Parathyroid adenoma (tissue), 2 donors: ENCODE measurements at regions not wholly inside any gene's neighbourhood (a gene's known extent, or its start where the extent isn't known, plus 50 kb on each side); places are given as distances from the start of the nearest gene placed in this dataset.

Experiments used
- H2AFZ ChIP-seq: fragments of 300-600 bp; sonication (generic); one replicate; pipeline ENCODE4 v1.7.0; 2017; ENCODE audit warnings: antibody characterized with exemption, mild to moderate bottlenecking
- H3K27ac ChIP-seq: fragments of 300-600 bp; sonication (generic); one replicate; pipeline ENCODE4 v1.7.0; 2017
- H3K27me3 ChIP-seq: fragments of 300-600 bp; sonication (generic); one replicate; pipeline ENCODE4 v1.7.0; 2017; ENCODE audit warnings: low read length; ENCODE audit not compliant: control insufficient read depth, insufficient read depth
- H3K36me3 ChIP-seq: fragments of 300-600 bp; sonication (generic); one replicate; pipeline ENCODE4 v1.7.0; 2017; ENCODE audit warnings: low read length; ENCODE audit not compliant: control insufficient read depth, insufficient read depth
- H3K4me1 ChIP-seq: fragments of 300-600 bp; sonication (generic); one replicate; pipeline ENCODE4 v1.7.0; 2017; ENCODE audit warnings: control low read depth
- H3K4me2 ChIP-seq: fragments of 300-600 bp; sonication (generic); one replicate; pipeline ENCODE4 v1.7.0; 2017; ENCODE audit warnings: low read length
- H3K4me3 ChIP-seq: fragments of 300-600 bp; sonication (generic); one replicate; pipeline ENCODE4 v1.7.0; 2017; ENCODE audit warnings: low read depth, low read length
- H3K79me2 ChIP-seq: fragments of 300-600 bp; sonication (generic); one replicate; pipeline ENCODE4 v1.7.0; 2017; ENCODE audit warnings: control low read depth
- H3K9ac ChIP-seq: fragments of 300-600 bp; sonication (generic); one replicate; pipeline ENCODE4 v1.7.0; 2017; ENCODE audit warnings: mild to moderate bottlenecking
- H3K9me3 ChIP-seq: fragments of 300-600 bp; sonication (generic); one replicate; pipeline ENCODE4 v1.7.0; 2017; ENCODE audit warnings: low read length; ENCODE audit not compliant: control insufficient read depth
- CTCF ChIP-seq: fragments of 300-600 bp; sonication (generic); IDR thresholded peaks from one replicate; pipeline ENCODE4 v1.7.0; 2017; ENCODE audit warnings: antibody characterized with exemption, mild to moderate bottlenecking
- donor health status: primary hyperparathyroidism.

GRCh38 chr2:67638146-67638545, 241.0 kb downstream of the ETAA1 start:
- Histone ChIP-seq H3K27me3 (no peaks in the 10 kb centered on the region), H3K79me2 (no peaks in the 10 kb centered on the region), H3K36me3 (no peaks in the 10 kb centered on the region), H3K9me3 (no peaks in the 10 kb centered on the region), H3K9ac (no peak overlapping the region), H2AFZ (no peak overlapping the region), H3K4me3 (no peak overlapping the region), H3K4me2 (peak overlapping the region; percentile 23), H3K27ac (no peak overlapping the region), H3K4me1 (no peaks in the 10 kb centered on the region)
- TF ChIP-seq CTCF: no peak

GRCh38 chr2:67641312-67642045, 244.3 kb downstream of the ETAA1 start:
- no peaks in the 10 kb centered on the region for H3K9me3 ChIP-seq
- H3K4me2 ChIP-seq: no peak overlapping the region
- no peaks in the 10 kb centered on the region for H3K79me2 ChIP-seq
- no peak for TF ChIP-seq CTCF
- H3K36me3 ChIP-seq: no peaks in the 10 kb centered on the region
- no peaks in the 10 kb centered on the region for H3K4me1 ChIP-seq
- no peaks in the 10 kb centered on the region for H3K27me3 ChIP-seq
- H3K27ac ChIP-seq: no peak overlapping the region
- no peak overlapping the region for H2AFZ ChIP-seq
- H3K4me3 ChIP-seq: no peak overlapping the region
- H3K9ac ChIP-seq: no peak overlapping the region

GRCh38 chr2:67642046-67642382, 244.9 kb downstream of the ETAA1 start:
- H3K79me2 ChIP-seq: no peaks in the 10 kb centered on the region
- H3K36me3 ChIP-seq: no peaks in the 10 kb centered on the region
- no peaks in the 10 kb centered on the region for H3K9me3 ChIP-seq
- H3K4me2 ChIP-seq: no peak overlapping the region
- no peak overlapping the region for H3K4me3 ChIP-seq
- H3K27ac ChIP-seq: no peak overlapping the region
- no peaks in the 10 kb centered on the region for H3K27me3 ChIP-seq
- no peaks in the 10 kb centered on the region for H3K4me1 ChIP-seq
- H3K9ac ChIP-seq: no peak overlapping the region
- TF ChIP-seq CTCF: no peak
- no peak overlapping the region for H2AFZ ChIP-seq

GRCh38 chr2:67642961-67643360, 245.8 kb downstream of the ETAA1 start:
- Histone ChIP-seq H2AFZ (no peak overlapping the region), H3K27ac (no peak overlapping the region), H3K4me1 (no peaks in the 10 kb centered on the region), H3K27me3 (no peaks in the 10 kb centered on the region), H3K36me3 (no peaks in the 10 kb centered on the region), H3K4me3 (no peak overlapping the region), H3K79me2 (no peaks in the 10 kb centered on the region), H3K9me3 (no peaks in the 10 kb centered on the region), H3K9ac (no peak overlapping the region), H3K4me2 (no peak overlapping the region)
- TF ChIP-seq CTCF: no peak
